GM21723 (cell line): ENCODE measurements at regions not wholly inside any gene's neighbourhood (a gene's known extent, or its start where the extent isn't known, plus 50 kb on each side); places are given as distances from the start of the nearest gene placed in this dataset.
"Not testable (repeated sequence)": the region's sequence is repeated elsewhere in the genome, so short reads cannot be mapped to it uniquely, and the experiment has no call there.

ENCODE experiments used
- ATAC-seq: cut with Tn5 transposase; IDR thresholded peaks from one replicate; pipeline ENCODE4 v1.9.1; 2021; ENCODE audit warnings: mild to moderate bottlenecking, moderate library complexity; ENCODE audit not compliant: unreplicated experiment

- no peak for ATAC-seq
Observed at GRCh38 chrX:63186137-63186536, 165.0 kb downstream of the SPIN4 start.

DNA sequence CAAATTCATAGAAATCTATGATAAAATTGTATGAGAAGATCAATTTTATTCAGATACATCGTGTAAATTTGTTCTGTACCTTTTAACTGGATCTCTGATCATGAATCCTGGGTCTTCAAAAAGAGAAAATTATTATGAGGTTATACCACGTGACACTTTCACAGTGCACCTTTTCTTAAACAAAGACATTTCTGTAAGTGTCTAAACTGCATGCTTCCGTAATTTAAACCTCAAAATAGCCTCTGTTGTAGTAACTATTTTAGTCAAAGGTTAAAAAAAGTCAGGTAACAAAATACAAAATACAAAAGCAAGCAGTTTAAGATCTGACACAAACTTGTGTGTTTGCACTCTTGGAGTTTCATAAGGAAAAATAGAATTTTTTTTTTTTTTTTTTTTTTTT lies 171.3 kb downstream of the SPIN4 start:
- not testable (repeated sequence) for ATAC-seq

GRCh38 chrX:63176578-63176977 lies 174.6 kb downstream of the SPIN4 start:
- ATAC-seq = not testable (repeated sequence)

DNA sequence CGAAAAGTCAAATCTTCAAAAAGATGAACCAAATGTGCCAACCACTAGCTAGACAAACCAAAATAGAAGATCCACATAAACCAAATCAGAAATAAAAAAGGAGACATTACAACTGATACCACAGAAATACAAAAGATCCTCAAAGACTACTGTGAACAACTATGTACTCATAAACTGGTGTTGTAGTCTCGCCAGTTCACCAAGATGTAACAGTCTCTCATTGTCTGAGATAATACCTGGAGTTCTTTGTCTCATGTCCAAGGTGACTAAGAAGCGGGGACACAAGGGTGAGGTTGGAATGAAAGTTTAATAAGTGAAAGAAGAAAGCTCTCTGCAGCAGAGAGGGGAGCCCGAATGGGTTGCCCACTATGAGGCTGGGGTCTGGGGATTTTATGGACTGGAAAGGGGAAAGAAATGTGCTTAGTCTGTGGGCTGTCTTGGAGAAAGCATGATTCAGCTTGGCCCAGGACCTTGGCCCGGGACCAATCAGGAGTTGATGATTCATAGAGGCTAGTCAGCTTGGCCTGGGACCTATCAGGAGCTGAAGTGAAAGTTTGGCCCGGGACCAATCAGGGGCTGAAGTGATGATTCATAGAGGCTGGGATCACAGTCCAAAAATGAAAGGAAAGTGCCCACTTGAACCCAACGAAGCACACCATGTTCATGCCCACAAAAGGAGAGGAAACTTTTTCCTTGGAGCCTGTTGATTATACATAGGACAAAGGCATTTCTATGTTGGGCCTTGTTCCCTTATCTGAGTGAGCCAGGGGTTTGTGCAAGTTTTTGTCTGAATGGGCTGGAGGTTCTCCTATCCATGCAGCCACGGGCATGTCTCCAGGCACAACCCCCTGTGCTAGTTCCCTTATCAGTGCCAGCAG lies 177.1 kb downstream of the SPIN4 start:
- not testable (repeated sequence) for ATAC-seq

DNA sequence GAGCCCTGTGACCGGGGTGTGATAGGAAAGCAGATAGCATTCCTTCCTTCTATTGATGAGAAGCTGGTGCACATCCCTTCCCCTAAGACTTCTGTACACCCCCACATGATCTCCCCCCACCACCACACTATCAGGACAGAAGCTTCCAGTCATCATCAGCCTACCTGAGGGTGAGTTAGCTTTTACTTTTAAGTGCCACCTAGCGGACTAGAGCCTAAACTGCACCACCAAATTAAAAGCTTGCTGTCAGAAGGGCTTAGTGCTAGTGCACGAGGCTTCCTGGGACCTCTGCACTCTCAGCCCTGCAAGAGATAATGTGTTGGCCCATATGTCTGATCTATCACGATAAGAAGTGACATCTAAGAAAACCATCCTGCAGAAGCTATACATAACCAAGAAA lies 181.7 kb downstream of the SPIN4 start:
- ATAC-seq = peak; percentile 64

GRCh38 chrX:63168949-63169348 lies 182.2 kb downstream of the SPIN4 start:
- peak; percentile 79 for ATAC-seq

DNA sequence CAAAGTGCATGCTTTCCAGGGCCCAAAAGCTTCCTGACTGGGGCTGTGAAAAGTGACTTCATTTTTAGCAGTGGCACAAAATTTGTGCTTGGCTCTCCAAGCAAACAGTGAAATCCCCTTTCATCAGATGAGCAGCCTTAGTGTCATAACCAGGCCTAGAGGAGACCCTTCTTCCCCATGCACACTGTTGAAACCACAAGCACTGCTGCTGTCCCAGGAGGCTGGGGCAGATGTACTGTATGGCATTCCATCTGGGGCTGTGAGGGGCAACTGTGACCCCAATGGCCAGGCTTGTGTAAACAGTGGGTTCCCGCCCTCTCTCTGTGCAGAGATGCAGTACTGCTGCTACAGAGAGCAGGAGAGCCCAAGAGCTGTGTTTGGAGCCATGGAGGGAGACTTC lies 184.1 kb downstream of the SPIN4 start:
- not testable (repeated sequence) for ATAC-seq

- ATAC-seq = not testable (repeated sequence)
Observed at GRCh38 chrX:63160994-63161393, 190.1 kb downstream of the SPIN4 start.

DNA sequence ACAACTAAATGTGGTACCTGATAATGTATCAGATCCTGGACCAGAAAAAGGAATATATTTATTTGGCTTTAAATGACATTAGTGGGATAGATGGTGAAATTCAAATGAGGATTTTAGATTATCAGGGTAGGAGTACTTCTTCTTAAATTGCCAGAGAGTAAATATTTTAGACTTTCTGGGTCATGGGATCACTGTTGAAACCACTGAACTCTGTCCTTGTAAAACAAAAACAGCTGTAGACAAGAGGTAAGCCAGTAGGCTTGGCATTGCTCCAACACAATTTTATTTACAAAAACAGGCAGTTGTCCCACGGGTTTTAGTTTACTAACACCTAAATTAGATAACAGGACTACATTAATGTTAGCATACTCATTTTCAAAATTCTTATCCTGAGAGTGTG lies 190.8 kb downstream of the SPIN4 start:
- ATAC-seq = not testable (repeated sequence)

GRCh38 chrX:63145526-63145925 lies 205.6 kb downstream of the SPIN4 start:
- ATAC-seq = not testable (repeated sequence)

GRCh38 chrX:63142588-63142987 lies 208.5 kb downstream of the SPIN4 start:
- ATAC-seq = not testable (repeated sequence)

DNA sequence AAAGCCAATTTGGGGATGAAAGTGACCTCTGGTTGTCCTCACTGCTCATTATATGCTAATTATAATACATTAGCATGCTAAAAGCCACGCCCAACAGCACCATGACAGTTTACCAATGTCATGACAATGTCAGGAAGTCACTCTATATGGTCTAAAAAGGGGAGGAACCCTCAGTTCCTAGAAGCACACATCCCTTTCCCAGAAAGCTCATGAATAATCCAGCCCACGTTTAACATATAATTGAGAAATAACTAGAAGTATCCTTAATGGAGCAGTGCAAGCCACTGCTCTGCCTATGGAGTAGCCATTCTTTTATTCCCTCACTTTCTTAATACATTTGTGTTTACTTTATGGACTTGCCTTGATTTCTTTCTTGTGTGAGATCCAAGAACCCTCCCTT lies 215.3 kb downstream of the SPIN4 start:
- ATAC-seq = not testable (repeated sequence)

DNA sequence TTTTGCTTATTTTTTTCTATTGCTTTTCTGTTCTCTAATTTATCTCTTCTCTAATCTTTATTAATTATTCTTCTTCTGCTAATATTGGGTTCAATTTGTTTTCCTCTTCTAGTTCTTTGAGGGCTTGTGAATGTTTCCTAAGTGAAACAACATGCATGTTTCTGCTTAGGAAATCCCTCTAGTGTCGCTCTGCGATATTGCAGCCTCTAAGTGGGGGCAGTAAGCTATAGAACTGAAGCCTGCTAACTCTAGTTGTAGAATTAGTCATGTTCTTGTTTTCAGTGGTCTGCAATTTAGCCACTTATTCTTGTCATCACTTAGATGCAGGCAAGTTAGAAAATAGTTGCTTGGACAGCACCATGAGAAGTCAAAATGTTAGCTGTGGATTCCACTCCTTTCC lies 222.6 kb downstream of the SPIN4 start:
- peak; percentile 65 for ATAC-seq

DNA sequence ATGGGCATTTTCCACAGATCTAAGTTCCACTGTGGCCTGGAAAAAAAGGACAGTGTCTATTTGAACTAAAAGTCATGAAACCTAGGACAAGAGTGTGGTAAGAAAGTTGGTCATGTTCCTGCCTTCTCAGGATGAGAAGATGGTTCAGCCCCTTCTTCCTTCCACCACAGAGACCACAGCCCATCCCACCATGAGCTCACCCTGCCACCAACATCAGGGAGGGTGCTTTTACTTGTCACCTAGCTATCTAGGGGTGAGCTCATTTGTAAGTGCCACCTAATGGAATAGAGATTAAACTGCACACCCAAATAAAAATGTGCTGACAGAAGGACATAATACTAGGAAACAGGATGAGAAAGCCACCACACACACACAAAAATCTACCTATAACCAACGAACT lies 235.9 kb downstream of the SPIN4 start:
- no peak for ATAC-seq

DNA sequence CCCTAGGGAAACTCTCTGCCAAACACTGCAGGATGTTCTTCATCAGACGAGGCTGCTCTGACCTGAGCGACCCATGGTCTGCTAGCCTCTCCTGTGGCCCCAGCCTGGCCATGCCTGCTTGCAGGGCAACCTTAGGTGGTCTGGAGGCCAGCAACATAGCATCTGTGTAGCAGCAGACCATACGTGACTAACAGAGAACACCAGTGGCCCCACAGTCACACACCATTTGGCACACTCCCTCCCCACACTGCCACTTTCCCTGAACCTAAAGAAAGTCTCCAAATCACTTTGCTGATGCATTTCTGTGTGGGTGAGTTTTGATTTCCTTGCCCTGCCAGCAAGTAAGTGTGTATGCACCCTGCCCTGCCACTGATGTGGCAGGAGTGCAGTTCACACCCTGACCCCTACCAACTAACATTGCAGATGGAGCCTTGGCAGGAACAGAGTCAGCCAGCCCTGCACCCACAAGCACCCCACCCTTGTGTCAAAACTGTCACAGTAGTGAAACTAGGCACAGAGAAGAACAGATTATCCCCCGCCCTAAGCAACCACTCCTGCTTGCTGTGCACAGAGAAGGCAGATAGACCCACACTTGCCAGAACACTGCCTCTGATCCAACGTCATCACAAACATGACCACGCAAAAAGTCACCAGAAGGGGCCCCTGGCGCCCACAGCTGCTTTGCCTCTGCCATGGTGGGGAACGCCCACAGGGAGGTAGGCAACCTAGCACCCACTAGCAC lies 249.1 kb downstream of the SPIN4 start:
- no peak for ATAC-seq

- ATAC-seq = no peak
Observed at GRCh38 chrX:63058204-63058603, 292.9 kb downstream of the SPIN4 start.

- ATAC-seq = no peak
Observed at GRCh38 chrX:63050225-63050624, 300.9 kb downstream of the SPIN4 start.

DNA sequence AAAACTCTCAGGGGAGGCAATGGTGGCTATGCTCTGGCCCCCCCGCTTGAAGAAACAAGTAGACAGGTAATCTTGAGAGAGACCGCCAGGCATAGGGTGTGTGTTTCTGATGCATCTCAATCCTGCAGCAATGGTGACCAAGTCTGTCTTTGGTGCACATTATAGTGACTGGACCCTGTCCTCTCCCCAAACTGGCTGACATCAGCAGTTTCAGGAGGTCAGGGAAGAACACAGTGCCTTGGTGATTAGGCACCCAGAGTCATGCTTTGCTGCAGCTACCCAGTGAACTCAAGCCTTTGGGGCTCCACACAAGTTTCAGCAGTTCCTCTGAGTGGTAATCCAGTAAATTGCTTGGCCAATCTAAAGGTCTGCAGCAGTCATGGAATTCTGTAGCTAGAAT lies 318.3 kb downstream of the SPIN4 start:
- no peak for ATAC-seq

- no peak for ATAC-seq
Observed at GRCh38 chrX:63013549-63013948, 337.6 kb downstream of the SPIN4 start.

DNA sequence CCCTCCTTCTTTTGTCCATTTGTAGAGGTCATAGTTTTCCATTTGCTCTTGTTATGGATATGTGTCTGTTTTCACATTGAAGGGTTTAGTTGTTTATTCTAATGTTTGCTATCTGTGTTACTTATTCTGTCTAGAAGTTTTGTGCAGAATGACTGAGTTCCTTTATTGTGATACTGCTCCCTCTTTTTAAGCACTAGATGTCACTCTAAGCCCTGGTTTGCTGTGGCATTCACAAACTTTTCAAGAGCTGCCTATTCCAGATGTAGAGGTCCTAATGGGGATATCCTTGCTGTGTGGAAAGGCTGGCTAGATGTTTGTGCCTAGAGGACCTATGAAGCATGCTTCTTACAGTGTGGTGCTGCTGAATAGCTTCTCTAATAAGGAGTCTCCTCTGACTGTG lies 338.6 kb downstream of the SPIN4 start:
- ATAC-seq = no peak

- ATAC-seq = not testable (repeated sequence)
Observed at GRCh38 chrX:63000196-63000595, 350.9 kb downstream of the SPIN4 start.
